ENCODE measurements at regions not wholly inside any gene's neighbourhood (a gene's known extent, or its start where the extent isn't known, plus 50 kb on each side); places are given as distances from the start of the nearest gene placed in this dataset.

DNA sequence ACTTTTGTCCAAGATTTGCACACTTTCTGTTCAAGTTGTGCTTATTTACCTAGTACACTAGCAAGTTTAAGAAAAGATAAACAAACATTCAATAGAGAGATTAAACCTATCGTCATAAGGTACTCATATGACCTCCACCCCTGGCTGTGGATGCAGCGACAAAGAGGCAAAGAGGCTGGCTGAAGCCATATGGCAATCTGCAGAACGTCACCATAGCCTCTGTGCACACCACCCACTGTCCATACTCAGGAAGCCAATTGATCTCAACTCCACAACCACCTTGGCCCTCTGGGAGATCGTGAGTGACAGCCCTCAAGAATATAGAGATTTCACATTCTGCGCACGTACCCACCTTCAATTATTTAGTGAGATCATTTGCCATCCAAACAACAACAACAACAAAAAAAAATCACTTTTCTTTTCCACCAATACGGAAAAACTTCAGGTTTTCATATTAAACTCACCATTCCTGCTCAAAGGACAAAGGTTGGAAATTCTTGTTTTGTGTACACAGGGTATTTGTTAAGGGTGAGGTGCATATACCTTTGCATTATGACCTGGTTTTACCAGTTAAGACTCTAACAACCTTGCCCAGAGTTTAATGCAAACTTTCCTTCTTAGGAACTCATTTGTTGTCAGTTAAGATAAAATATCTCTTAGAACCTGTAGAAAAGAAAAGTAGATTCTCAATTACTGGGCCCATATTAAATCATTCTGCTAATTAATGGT is 243.0 kb upstream of the FSTL5 start:
- no peak for TF ChIP-seq POLR2A (IDR thresholded peaks at IDR 0.05)
- TF ChIP-seq, protein P1, sequence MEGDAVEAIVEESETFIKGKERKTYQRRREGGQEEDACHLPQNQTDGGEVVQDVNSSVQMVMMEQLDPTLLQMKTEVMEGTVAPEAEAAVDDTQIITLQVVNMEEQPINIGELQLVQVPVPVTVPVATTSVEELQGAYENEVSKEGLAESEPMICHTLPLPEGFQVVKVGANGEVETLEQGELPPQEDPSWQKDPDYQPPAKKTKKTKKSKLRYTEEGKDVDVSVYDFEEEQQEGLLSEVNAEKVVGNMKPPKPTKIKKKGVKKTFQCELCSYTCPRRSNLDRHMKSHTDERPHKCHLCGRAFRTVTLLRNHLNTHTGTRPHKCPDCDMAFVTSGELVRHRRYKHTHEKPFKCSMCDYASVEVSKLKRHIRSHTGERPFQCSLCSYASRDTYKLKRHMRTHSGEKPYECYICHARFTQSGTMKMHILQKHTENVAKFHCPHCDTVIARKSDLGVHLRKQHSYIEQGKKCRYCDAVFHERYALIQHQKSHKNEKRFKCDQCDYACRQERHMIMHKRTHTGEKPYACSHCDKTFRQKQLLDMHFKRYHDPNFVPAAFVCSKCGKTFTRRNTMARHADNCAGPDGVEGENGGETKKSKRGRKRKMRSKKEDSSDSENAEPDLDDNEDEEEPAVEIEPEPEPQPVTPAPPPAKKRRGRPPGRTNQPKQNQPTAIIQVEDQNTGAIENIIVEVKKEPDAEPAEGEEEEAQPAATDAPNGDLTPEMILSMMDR (IDR thresholded peaks at IDR 0.05): no peak

DNA sequence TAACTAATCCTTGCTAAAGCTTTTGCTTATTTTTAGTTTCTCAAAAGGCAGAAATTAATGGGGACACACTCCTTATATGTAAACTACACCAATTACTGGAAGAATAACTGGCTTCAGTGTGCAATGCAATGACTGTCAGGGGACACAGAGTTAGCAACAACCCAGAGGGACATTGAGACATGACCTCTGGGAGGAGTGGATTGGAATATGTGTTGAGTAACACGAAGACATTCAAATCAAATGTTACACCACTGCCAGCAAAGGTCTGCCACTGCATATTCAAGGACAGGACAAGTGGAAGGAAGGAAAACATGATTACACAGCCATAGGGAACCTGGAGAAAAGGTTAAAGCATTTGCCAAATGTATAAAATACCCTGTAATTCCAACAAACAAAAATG is 240.1 kb upstream of the FSTL5 start:
- intact Hi-C loops (cut with DNase I): no loop called here
- TF ChIP-seq, protein P1 (IDR thresholded peaks at IDR 0.05): no peak
- no peak for TF ChIP-seq POLR2A (IDR thresholded peaks at IDR 0.05)
- Histone ChIP-seq H3K27ac (no peak overlapping the region), H3K36me3 (no peaks in the 10 kb centered on the region), H3K9me3 (no peaks in the 10 kb centered on the region), H3K4me1 (no peaks in the 10 kb centered on the region), H3K27me3 (no peaks in the 10 kb centered on the region), H3K4me3 (replicated peaks in 1 of 3) (no peak overlapping the region)
- DNase-seq: peak in 1 of 2 donors; percentile 12
- WGBS, 2 donors: 9 to 17% methylated on average over 1 of the region's 1 CpG

More for the DNA sequence above, 243.0 kb upstream of the FSTL5 start:
- no peak for DNase-seq
- intact Hi-C loops (cut with DNase I): no loop called here
- WGBS, 2 donors: 85 to 87% methylated on average over 7 of the region's 7 CpGs
- Histone ChIP-seq H3K4me1 (no peaks in the 10 kb centered on the region), H3K27me3 (no peaks in the 10 kb centered on the region), H3K36me3 (no peaks in the 10 kb centered on the region), H3K9me3 (no peaks in the 10 kb centered on the region), H3K27ac (no peak overlapping the region), H3K4me3 (replicated peaks in 1 of 3) (no peak overlapping the region)

DNA sequence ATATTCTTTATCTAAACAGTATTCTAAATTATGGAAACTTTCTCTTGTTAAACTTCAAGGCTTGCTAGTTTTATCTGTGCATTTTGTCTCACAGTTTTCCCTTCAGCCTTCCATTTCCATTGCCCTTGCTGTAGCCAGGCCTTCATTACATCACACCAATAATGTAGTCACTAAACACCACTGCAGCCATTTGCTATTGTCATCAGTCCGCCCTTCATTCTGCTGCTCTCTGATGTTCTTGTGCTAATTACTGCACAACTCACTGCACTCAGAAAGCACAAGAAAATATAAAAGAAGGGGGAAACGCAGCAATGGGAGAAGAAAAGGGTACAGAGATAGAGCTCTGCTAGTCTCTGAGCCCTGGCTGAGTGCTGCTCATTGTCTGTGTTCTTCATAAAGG is 239.6 kb upstream of the FSTL5 start:
- no peaks in the 10 kb centered on the region for H3K27me3 ChIP-seq
- H3K4me3 ChIP-seq (replicated peaks in 1 of 3): no peak overlapping the region
- intact Hi-C loops (cut with DNase I): no loop called here
- H3K36me3 ChIP-seq: no peaks in the 10 kb centered on the region
- TF ChIP-seq POLR2A (IDR thresholded peaks at IDR 0.05): no peak
- TF ChIP-seq, protein P1 (IDR thresholded peaks at IDR 0.05): no peak
- no peaks in the 10 kb centered on the region for H3K9me3 ChIP-seq
- H3K4me1 ChIP-seq: no peaks in the 10 kb centered on the region
- H3K27ac ChIP-seq: no peak overlapping the region
- no peak for DNase-seq
- WGBS, 2 donors: 82 to 90% methylated on average over 2 of the region's 2 CpGs

DNA sequence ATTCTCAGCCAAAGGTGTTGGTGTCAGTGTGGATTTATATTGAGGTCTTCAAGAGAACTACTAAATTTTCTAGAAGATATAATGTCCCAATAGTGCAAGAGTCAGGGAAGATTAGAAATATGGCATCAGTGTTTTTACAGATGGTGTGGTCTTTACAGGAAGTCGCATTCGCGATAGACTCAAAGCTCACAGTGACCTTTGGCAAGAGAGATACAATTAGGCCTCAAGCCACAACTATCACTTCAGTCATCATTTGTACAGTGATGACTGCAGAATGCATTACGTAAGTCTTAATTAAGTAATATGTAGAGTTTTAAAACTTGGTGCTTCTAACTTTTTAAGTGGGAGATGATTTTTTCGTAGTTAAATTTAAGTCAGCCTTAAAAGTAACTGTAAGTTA is 237.2 kb upstream of the FSTL5 start:
- Histone ChIP-seq H3K27ac (no peak overlapping the region), H3K27me3 (no peaks in the 10 kb centered on the region), H3K9me3 (no peaks in the 10 kb centered on the region), H3K4me3 (replicated peaks in 1 of 3) (no peak overlapping the region), H3K4me1 (no peaks in the 10 kb centered on the region), H3K36me3 (no peaks in the 10 kb centered on the region)
- no peak for DNase-seq
- intact Hi-C loops (cut with DNase I): no loop called here
- WGBS, 2 donors: 79 to 87% methylated on average over 5 of the region's 5 CpGs
- no peak for TF ChIP-seq POLR2A (IDR thresholded peaks at IDR 0.05)
- TF ChIP-seq, protein P1 (IDR thresholded peaks at IDR 0.05): no peak

DNA sequence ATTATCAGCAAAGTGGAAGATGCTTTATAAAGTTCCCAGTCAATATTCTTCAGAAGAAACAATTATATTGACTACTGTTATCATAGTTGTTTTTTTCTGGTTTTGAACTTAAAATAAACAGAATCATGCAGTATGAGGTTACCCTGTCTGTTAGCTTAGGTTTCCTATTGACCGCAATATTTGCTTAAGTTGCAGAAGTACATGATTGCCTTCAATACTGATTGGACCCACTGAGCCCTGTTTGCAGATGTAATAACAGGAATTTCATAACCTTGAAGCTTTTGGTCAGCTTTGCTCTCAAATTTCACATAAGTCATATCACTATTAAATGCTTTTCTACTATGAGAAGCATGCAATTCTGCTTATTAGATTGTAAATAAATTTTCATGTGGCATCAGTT is 229.1 kb upstream of the FSTL5 start:
- Histone ChIP-seq H3K4me1 (no peaks in the 10 kb centered on the region), H3K27ac (no peak overlapping the region), H3K27me3 (no peaks in the 10 kb centered on the region), H3K36me3 (no peaks in the 10 kb centered on the region), H3K9me3 (no peaks in the 10 kb centered on the region), H3K4me3 (replicated peaks in 1 of 3) (no peak overlapping the region)
- TF ChIP-seq, protein P1 (IDR thresholded peaks at IDR 0.05): no peak
- TF ChIP-seq POLR2A (IDR thresholded peaks at IDR 0.05): no peak
- intact Hi-C loops (cut with DNase I): no loop called here
- WGBS, 2 donors: 92 to 95% methylated on average over 1 of the region's 1 CpG
- DNase-seq: no peak
